ENCODE measurements at regions not wholly inside any gene's neighbourhood (a gene's known extent, or its start where the extent isn't known, plus 50 kb on each side); places are given as distances from the start of the nearest gene placed in this dataset.

DNA sequence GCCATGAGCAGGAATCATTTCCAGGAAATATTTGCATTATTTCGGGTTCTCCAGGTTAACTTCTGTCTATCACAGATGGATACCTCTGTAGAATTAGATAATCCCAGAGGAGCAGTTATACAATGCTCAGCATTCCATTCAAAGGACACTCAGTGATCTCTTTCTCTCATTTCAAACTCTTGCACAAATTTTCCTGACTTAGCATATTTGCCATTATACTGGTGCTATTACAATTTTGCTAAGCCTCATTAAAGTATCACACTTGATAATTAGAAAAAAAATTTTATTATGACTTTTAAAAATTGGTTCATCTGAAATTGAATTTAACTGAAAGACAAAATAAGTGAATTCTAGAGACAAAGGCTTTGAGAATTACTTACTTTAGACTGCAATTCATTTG is 469.0 kb downstream of the EPHA3 start:
- TF ChIP-seq ZNF792 (tag by site-specific recombination; IDR thresholded peaks at IDR 0.05): no peak
- no peak for TF ChIP-seq ZNF155 (tag by site-specific recombination; IDR thresholded peaks at IDR 0.05)
- TF ChIP-seq PBX3 (CRISPR knock-in tag; IDR thresholded peaks at IDR 0.05): no peak
- TF ChIP-seq ZNF174 (tag by site-specific recombination; IDR thresholded peaks at IDR 0.05): no peak
- TF ChIP-seq ZFP41 (tag by site-specific recombination; IDR thresholded peaks at IDR 0.05; ENCODE audit: borderline replicate concordance): no peak
- TF ChIP-seq ZNF677 (tag by site-specific recombination; IDR thresholded peaks at IDR 0.05): no peak
- no peak for TF ChIP-seq ZNF266 (tag by site-specific recombination; IDR thresholded peaks at IDR 0.05; ENCODE audit: low read depth)
- TF ChIP-seq, protein P1, sequence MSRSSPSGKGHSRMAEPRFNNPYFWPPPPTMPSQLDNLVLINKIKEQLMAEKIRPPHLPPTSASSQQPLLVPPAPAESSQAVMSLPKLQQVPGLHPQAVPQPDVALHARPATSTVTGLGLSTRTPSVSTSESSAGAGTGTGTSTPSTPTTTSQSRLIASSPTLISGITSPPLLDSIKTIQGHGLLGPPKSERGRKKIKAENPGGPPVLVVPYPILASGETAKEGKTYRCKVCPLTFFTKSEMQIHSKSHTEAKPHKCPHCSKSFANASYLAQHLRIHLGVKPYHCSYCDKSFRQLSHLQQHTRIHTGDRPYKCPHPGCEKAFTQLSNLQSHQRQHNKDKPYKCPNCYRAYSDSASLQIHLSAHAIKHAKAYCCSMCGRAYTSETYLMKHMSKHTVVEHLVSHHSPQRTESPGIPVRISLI (tag by site-specific recombination; IDR thresholded peaks at IDR 0.05): no peak
- TF ChIP-seq, protein P2, sequence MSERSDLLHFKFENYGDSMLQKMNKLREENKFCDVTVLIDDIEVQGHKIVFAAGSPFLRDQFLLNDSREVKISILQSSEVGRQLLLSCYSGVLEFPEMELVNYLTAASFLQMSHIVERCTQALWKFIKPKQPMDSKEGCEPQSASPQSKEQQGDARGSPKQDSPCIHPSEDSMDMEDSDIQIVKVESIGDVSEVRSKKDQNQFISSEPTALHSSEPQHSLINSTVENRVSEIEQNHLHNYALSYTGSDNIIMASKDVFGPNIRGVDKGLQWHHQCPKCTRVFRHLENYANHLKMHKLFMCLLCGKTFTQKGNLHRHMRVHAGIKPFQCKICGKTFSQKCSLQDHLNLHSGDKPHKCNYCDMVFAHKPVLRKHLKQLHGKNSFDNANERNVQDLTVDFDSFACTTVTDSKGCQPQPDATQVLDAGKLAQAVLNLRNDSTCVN (tag by site-specific recombination; optimal IDR thresholded peaks at IDR 0.05): no peak
- no peak for TF ChIP-seq ZNF571 (tag by site-specific recombination; IDR thresholded peaks at IDR 0.05)
- no peak for TF ChIP-seq INSM2 (tag by site-specific recombination; IDR thresholded peaks at IDR 0.05)
- TF ChIP-seq, protein P3, sequence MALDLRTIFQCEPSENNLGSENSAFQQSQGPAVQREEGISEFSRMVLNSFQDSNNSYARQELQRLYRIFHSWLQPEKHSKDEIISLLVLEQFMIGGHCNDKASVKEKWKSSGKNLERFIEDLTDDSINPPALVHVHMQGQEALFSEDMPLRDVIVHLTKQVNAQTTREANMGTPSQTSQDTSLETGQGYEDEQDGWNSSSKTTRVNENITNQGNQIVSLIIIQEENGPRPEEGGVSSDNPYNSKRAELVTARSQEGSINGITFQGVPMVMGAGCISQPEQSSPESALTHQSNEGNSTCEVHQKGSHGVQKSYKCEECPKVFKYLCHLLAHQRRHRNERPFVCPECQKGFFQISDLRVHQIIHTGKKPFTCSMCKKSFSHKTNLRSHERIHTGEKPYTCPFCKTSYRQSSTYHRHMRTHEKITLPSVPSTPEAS (tag by site-specific recombination; IDR thresholded peaks at IDR 0.05): no peak
- TF ChIP-seq ZNF148 (tag by site-specific recombination; IDR thresholded peaks at IDR 0.05; ENCODE audit: borderline replicate concordance): no peak
- TF ChIP-seq, protein P4, sequence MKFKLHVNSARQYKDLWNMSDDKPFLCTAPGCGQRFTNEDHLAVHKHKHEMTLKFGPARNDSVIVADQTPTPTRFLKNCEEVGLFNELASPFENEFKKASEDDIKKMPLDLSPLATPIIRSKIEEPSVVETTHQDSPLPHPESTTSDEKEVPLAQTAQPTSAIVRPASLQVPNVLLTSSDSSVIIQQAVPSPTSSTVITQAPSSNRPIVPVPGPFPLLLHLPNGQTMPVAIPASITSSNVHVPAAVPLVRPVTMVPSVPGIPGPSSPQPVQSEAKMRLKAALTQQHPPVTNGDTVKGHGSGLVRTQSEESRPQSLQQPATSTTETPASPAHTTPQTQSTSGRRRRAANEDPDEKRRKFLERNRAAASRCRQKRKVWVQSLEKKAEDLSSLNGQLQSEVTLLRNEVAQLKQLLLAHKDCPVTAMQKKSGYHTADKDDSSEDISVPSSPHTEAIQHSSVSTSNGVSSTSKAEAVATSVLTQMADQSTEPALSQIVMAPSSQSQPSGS (tag by site-specific recombination; IDR thresholded peaks at IDR 0.05; ENCODE audit: low read depth): no peak
- TF ChIP-seq ZNF26 (tag by site-specific recombination; IDR thresholded peaks at IDR 0.05): no peak
- ChIA-PET CTCF (no interaction called here), POLR2A (no interaction called here)
- H3K27ac ChIP-seq (ENCODE audit: extremely low read depth, low read depth, low read length): no peak overlapping the region
- no peaks in the 10 kb centered on the region for H3K36me3 ChIP-seq (ENCODE audit: control insufficient read depth in 2 of 2, insufficient read depth in 1 of 2, low read length in 2 of 2)
- no peaks in the 10 kb centered on the region for H3K9me3 ChIP-seq (ENCODE audit: control insufficient read depth, insufficient read depth, low read depth, low read length)
- no peak overlapping the region for H3K4me3 ChIP-seq (ENCODE audit: low read depth, low read length)
- H3K4me1 ChIP-seq (ENCODE audit: control insufficient read depth, insufficient read depth, low read length): no peaks in the 10 kb centered on the region; the same call in 1 of the 2 replicates

Data from HEK293 (cell line).